GM12872 (cell line): ENCODE measurements at regions not wholly inside any gene's neighbourhood (a gene's known extent, or its start where the extent isn't known, plus 50 kb on each side); places are given as distances from the start of the nearest gene placed in this dataset.

Source experiments
- CTCF ChIP-seq: IDR thresholded peaks from 3 replicates; pipeline ENCODE4 v1.5.1; 2011; ENCODE audit warnings: low read depth, mild to moderate bottlenecking, low read length, moderate library complexity; ENCODE audit not compliant: insufficient read depth

GRCh38 chr5:124457901-124458300 lies 288.5 kb downstream of the ZNF608 start:
- TF ChIP-seq CTCF = no peak

GRCh38 chr5:124457101-124457500 lies 289.3 kb downstream of the ZNF608 start:
- no peak for TF ChIP-seq CTCF

GRCh38 chr5:124456249-124456648 lies 290.2 kb downstream of the ZNF608 start:
- no peak for TF ChIP-seq CTCF

- TF ChIP-seq CTCF = no peak
These were observed 292.4 kb downstream of the ZNF608 start for GRCh38 chr5:124454081-124454480.

GRCh38 chr5:124453221-124454051 lies 293.0 kb downstream of the ZNF608 start:
- no peak for TF ChIP-seq CTCF

GRCh38 chr5:124452412-124452811 lies 294.0 kb downstream of the ZNF608 start:
- no peak for TF ChIP-seq CTCF

GRCh38 chr5:124451721-124452383 lies 294.6 kb downstream of the ZNF608 start:
- TF ChIP-seq CTCF = no peak
